Activated CD8-positive, alpha-beta T cell treated with anti-CD3 and anti-CD28 coated beads for 36 hours (primary cell): ENCODE measurements at regions not wholly inside any gene's neighbourhood (a gene's known extent, or its start where the extent isn't known, plus 50 kb on each side); places are given as distances from the start of the nearest gene placed in this dataset.
"Not testable (repeated sequence)": the region's sequence is repeated elsewhere in the genome, so short reads cannot be mapped to it uniquely, and the experiment has no call there.

Source experiments
- ATAC-seq: fragments of 200-7000 bp; cut with Tn5 transposase; one replicate; pipeline ENCODE4 v1.10.0; 2021; ENCODE audit warnings: mild to moderate bottlenecking, moderate library complexity
- CTCF ChIA-PET: fragments of 350-600 bp; sonication (Branson Sonifier 250); formaldehyde crosslinking; loops from one replicate; lab custom pipeline; 2021; ENCODE audit warnings: antibody characterized with exemption; lab: Charles Lee
- POLR2A ChIA-PET: fragments of 350-600 bp; sonication (Branson Sonifier 250); formaldehyde crosslinking; loops from one replicate; lab custom pipeline; 2021; ENCODE audit warnings: antibody characterized with exemption; lab: Charles Lee
- DNase-seq: peaks from one replicate; pipeline ENCODE4 v3.0.0-alpha.2; 2020
- H3K27ac Mint-ChIP-seq: one replicate; pipeline ENCODE4 v1.8.0; 2021; ENCODE audit warnings: mild to moderate bottlenecking, mixed read lengths
- H3K27me3 Mint-ChIP-seq: one replicate; pipeline ENCODE4 v1.8.0; 2021; ENCODE audit warnings: mixed read lengths
- H3K36me3 Mint-ChIP-seq: one replicate; pipeline ENCODE4 v1.8.0; 2021; ENCODE audit warnings: low read depth, mixed read lengths
- H3K4me1 Mint-ChIP-seq: one replicate; pipeline ENCODE4 v1.8.0; 2021; ENCODE audit warnings: low read depth, mixed read lengths
- H3K4me3 Mint-ChIP-seq: one replicate; pipeline ENCODE4 v1.8.0; 2021; ENCODE audit warnings: mild to moderate bottlenecking, moderate library complexity, mixed read lengths
- H3K9me3 Mint-ChIP-seq: one replicate; pipeline ENCODE4 v1.8.0; 2021; ENCODE audit warnings: mixed read lengths
- CTCF ChIP-seq: fragments of 200-600 bp; IDR thresholded peaks from one replicate; pipeline ENCODE4 v1.8.0; 2022; ENCODE audit warnings: antibody characterized with exemption, mild to moderate bottlenecking
- intact Hi-C: fragments of 100-400 bp; cut with micrococcal nuclease; formaldehyde crosslinking; loops from one replicate; pipeline ENCODE4 v1.10.0; 2022

GRCh38 chr12:9417341-9417740 lies 190.4 kb downstream of the KLRB1 start:
- CTCF ChIA-PET, H3K4me1 Mint-ChIP-seq, H3K36me3 Mint-ChIP-seq, ATAC-seq, H3K27me3 Mint-ChIP-seq, H3K27ac Mint-ChIP-seq, POLR2A ChIA-PET, DNase-seq, intact Hi-C loops, H3K9me3 Mint-ChIP-seq, H3K4me3 Mint-ChIP-seq: not testable (repeated sequence)

GRCh38 chr12:9416346-9416745 lies 191.4 kb downstream of the KLRB1 start:
- CTCF ChIA-PET, H3K27me3 Mint-ChIP-seq, H3K27ac Mint-ChIP-seq, DNase-seq, H3K4me3 Mint-ChIP-seq, POLR2A ChIA-PET, H3K4me1 Mint-ChIP-seq, intact Hi-C loops, H3K36me3 Mint-ChIP-seq, H3K9me3 Mint-ChIP-seq: not testable (repeated sequence)
- peak; percentile 5 for ATAC-seq

DNA sequence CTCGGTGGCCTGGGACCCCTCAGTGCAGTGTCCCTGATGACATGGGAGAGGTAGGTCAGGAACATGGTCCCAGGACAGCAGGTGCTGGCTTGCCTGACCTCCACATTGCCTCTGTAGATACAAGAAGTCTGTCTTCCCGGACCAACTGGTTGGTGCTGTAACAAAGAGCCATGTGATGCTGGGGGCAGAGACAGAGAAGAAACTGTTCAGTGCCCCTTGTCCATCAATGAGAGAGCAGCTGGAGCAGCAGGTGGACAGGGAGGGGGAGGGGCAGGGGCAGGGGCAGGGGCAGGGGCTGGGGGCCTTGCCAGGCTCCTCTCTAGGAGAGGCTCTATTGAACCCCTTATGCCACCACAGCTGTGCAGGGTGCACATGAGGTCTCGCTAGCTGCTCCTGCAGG lies 191.8 kb downstream of the KLRB1 start:
- H3K27me3 Mint-ChIP-seq, intact Hi-C loops, H3K9me3 Mint-ChIP-seq, CTCF ChIA-PET, H3K36me3 Mint-ChIP-seq, H3K4me3 Mint-ChIP-seq, H3K27ac Mint-ChIP-seq, H3K4me1 Mint-ChIP-seq, ATAC-seq, DNase-seq, POLR2A ChIA-PET: not testable (repeated sequence)

DNA sequence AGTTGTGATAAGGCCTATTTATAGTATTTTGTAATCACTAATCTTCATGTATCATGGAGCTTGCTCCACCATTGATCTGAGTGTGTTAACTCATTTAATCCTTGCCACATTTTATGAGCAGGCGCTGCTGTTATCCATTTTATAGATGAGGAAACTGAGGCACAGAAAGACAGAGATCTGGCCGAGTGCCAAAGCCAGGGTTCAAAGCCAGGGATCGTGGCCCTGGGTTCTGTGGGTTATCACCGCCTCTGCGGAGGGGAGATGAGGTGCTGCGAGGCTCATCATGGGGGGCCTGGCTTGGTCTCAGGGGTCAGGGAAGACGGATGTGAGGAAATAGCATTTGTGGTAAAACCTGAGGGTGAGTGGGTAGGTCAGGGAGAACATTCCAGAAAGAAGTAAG lies 193.9 kb downstream of the KLRB1 start:
- ATAC-seq, CTCF ChIA-PET, POLR2A ChIA-PET, H3K27me3 Mint-ChIP-seq, H3K4me1 Mint-ChIP-seq, H3K4me3 Mint-ChIP-seq, H3K36me3 Mint-ChIP-seq, DNase-seq, H3K27ac Mint-ChIP-seq, H3K9me3 Mint-ChIP-seq, intact Hi-C loops: not testable (repeated sequence)

DNA sequence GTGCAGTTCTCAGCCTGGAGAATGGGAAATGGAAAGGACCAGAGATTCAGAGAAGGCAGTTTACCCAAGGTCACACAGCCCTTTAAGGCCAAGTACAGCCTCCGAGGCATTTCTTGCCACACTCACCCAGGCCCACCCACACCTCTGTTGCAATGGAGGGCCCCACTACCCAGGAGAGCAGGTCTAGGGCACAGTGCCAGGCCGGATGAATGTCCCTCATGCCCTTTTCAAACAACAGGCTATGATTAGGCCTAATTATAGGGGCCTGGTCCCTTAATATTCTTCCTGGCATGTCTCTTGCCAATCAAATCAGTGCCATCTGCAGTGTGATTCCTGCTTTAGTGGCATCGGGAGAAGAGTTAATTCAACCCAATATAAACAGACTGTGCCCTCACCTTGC lies 195.3 kb downstream of the KLRB1 start:
- H3K36me3 Mint-ChIP-seq, CTCF ChIA-PET, H3K27me3 Mint-ChIP-seq, H3K27ac Mint-ChIP-seq, intact Hi-C loops, ATAC-seq, H3K4me3 Mint-ChIP-seq, H3K4me1 Mint-ChIP-seq, POLR2A ChIA-PET, DNase-seq, H3K9me3 Mint-ChIP-seq: not testable (repeated sequence)

DNA sequence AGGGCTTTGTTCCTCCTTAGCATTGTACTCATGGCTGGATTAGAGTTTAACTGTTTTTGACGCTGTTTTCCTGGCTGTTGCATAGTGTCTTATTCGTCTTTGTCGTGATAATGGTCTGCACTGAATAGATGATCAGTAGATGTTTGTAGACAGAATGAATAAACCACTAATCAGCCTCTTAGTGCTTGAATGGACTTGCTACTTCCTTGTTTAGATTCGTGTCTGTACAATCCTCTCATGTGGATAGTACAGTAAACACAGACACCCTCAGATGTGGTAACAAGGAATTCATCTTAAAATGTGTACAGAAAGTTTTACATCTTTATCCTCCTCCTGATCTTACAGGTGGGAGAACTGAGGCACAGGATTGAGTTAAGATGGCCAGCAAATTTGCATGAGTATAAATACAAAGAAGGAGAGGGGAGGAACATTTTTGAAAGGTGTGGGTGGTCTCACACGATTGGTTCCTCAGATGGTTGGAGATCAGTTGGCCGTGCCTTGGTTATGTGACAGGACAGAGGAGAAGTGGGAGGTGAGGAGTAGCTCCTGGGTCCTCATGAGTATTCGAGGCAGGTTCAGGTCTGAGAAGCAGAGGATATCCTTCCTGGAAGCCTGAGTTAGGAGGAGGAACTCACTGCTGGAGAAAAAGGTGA lies 196.0 kb downstream of the KLRB1 start:
- ATAC-seq, H3K4me3 Mint-ChIP-seq, DNase-seq, intact Hi-C loops, POLR2A ChIA-PET, H3K36me3 Mint-ChIP-seq, CTCF ChIA-PET, H3K27ac Mint-ChIP-seq, H3K4me1 Mint-ChIP-seq, H3K27me3 Mint-ChIP-seq, H3K9me3 Mint-ChIP-seq: not testable (repeated sequence)

- DNase-seq, H3K4me3 Mint-ChIP-seq, H3K27ac Mint-ChIP-seq, H3K9me3 Mint-ChIP-seq, H3K4me1 Mint-ChIP-seq, intact Hi-C loops, H3K27me3 Mint-ChIP-seq, H3K36me3 Mint-ChIP-seq, POLR2A ChIA-PET, ATAC-seq: not testable (repeated sequence)
- CTCF ChIA-PET: interaction anchor here (0.6 kb wide), 1 partner anchor 204 kb away, joined by 3 read pairs; no protein-coding TSS in a partner anchor
Measured at GRCh38 chr12:9407425-9407748, 199.2 kb upstream of the PZP start.

DNA sequence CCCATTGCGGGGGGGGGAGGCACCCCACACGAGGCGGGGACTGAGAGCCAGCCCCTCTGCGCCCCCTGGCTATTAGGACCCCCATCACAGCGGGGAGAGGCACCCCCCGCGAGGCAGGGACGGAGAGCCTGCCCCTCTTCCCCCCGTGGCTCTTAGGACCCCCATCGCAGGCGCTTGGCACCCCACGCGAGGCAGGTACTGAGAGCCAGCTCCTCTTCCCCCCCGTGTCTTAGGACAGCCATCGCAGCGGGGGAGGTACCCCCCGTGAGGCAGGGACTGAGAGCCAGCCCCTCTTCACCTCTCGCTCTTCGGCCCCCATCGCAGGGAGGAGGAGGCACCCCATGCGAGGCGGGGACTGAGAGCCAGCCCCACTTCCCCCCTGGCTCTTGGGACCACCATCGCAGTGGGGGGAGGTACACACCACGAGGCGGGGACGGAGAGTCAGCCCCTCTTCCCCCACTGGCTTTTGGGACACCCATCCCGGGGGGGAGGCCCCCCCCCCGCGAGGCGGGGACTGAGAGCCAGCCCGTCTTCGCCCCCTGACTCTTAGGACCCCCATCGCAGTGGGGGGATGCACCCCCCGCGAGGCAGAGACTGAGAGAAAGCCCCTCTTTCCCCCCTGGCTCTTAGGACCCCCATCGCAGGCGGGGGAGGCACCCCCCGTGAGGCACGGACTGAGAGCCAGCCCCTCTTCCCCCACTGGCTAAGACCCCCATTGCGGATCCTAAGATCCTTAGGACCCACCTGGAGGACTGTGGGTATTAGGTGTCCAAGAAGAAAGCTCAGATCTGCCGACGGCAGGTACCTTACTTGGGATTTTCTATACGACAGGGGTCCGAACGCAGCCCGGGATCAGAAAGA lies 198.6 kb upstream of the PZP start:
- no peak for ATAC-seq
- no peak for DNase-seq
- ChIA-PET POLR2A (no interaction called here), CTCF (interaction anchor here (0.6 kb wide), 1 partner anchor 205 kb away, joined by 3 read pairs; no protein-coding TSS in a partner anchor)
- Mint-ChIP-seq H3K36me3 (peaks cover 2% of the 10 kb centered on the region), H3K27ac (no peak overlapping the region), H3K4me3 (no peak overlapping the region), H3K9me3 (no peaks in the 10 kb centered on the region), H3K27me3 (no peaks in the 10 kb centered on the region), H3K4me1 (peaks cover under 1% of the 10 kb centered on the region)
- TF ChIP-seq CTCF: no peak
- intact Hi-C loops: no loop called here
